Activated T-cell treated with anti-CD3 and anti-CD28 coated beads for 4 hours (primary cell): ENCODE measurements at regions not wholly inside any gene's neighbourhood (a gene's known extent, or its start where the extent isn't known, plus 50 kb on each side); places are given as distances from the start of the nearest gene placed in this dataset.

Source experiments
- DNase-seq: peaks from one replicate; pipeline ENCODE4 v3.0.0-alpha.2; 2020

- no peak for DNase-seq
Measured at GRCh38 chr13:74450964-74451363, 316.8 kb upstream of the KLF12 start.

GRCh38 chr13:74450525-74450845, 316.3 kb upstream of the KLF12 start:
- DNase-seq = no peak

- no peak for DNase-seq
Measured at GRCh38 chr13:74449811-74450524, 315.8 kb upstream of the KLF12 start.

- DNase-seq = no peak
Measured at GRCh38 chr13:74444864-74445479, 310.8 kb upstream of the KLF12 start.

GRCh38 chr13:74444161-74444571, 310.0 kb upstream of the KLF12 start:
- no peak for DNase-seq

GRCh38 chr13:74443631-74444030, 309.4 kb upstream of the KLF12 start:
- DNase-seq = no peak

GRCh38 chr13:74442751-74443150, 308.5 kb upstream of the KLF12 start:
- DNase-seq = no peak

- DNase-seq = no peak
Measured at GRCh38 chr13:74438901-74439300, 304.7 kb upstream of the KLF12 start.

- DNase-seq = no peak
Measured at GRCh38 chr13:74434782-74435181, 300.6 kb upstream of the KLF12 start.

GRCh38 chr13:74424455-74424854, 290.3 kb upstream of the KLF12 start:
- DNase-seq = no peak

- DNase-seq = no peak
Measured at GRCh38 chr13:74423434-74423833, 289.2 kb upstream of the KLF12 start.

GRCh38 chr13:74414458-74414857, 280.3 kb upstream of the KLF12 start:
- DNase-seq = no peak

GRCh38 chr13:74413482-74413881, 279.3 kb upstream of the KLF12 start:
- DNase-seq = no peak

- no peak for DNase-seq
Measured at GRCh38 chr13:74409551-74409950, 275.3 kb upstream of the KLF12 start.

GRCh38 chr13:74406420-74406819, 272.2 kb upstream of the KLF12 start:
- no peak for DNase-seq

- DNase-seq = no peak
Measured at GRCh38 chr13:74398599-74398998, 264.4 kb upstream of the KLF12 start.

GRCh38 chr13:74389056-74389455, 254.9 kb upstream of the KLF12 start:
- DNase-seq = no peak

- no peak for DNase-seq
Measured at GRCh38 chr13:74388626-74389025, 254.4 kb upstream of the KLF12 start.

- DNase-seq = no peak
Measured at GRCh38 chr13:74372511-74372910, 238.3 kb upstream of the KLF12 start.

GRCh38 chr13:74367193-74367592, 233.0 kb upstream of the KLF12 start:
- DNase-seq = no peak

GRCh38 chr13:74361274-74361673, 227.1 kb upstream of the KLF12 start:
- no peak for DNase-seq

- no peak for DNase-seq
Measured at GRCh38 chr13:74346960-74347359, 212.8 kb upstream of the KLF12 start.

- no peak for DNase-seq
Measured at GRCh38 chr13:74338341-74338740, 204.1 kb upstream of the KLF12 start.

GRCh38 chr13:74336546-74336945, 202.3 kb upstream of the KLF12 start:
- DNase-seq = no peak

- no peak for DNase-seq
Measured at GRCh38 chr13:74335370-74335769, 201.2 kb upstream of the KLF12 start.
